H1 (cell line): ENCODE measurements at regions not wholly inside any gene's neighbourhood (a gene's known extent, or its start where the extent isn't known, plus 50 kb on each side); places are given as distances from the start of the nearest gene placed in this dataset.

Experiments used
- HDAC2 ChIP-seq, 2 experiments: fragments of 300-600 bp in 1 of 2; sonication (generic) in 1 of 2; IDR thresholded peaks; 2 replicates each; pipeline ENCODE4 v1.6.1; 2011 to 2012; ENCODE audit warnings: low read depth in 2 of 2, low read length in 2 of 2, mild to moderate bottlenecking in 2 of 2, moderate library complexity in 2 of 2, borderline replicate concordance in 1 of 2, inconsistent platforms in 1 of 2
- JUN ChIP-seq: IDR thresholded peaks from 2 replicates; pipeline ENCODE4 v1.6.1; 2011; ENCODE audit warnings: low read depth, mild to moderate bottlenecking, improper control_type of control experiment, low read length
- KDM4A ChIP-seq: IDR thresholded peaks from one replicate; pipeline ENCODE4 v1.7.1; 2012; ENCODE audit warnings: low read depth, mild to moderate bottlenecking, moderate library complexity, low read length, inconsistent platforms; ENCODE audit not compliant: severe bottlenecking
- KDM5A ChIP-seq: fragments of 200-600 bp; IDR thresholded peaks from 2 replicates; pipeline ENCODE4 v1.7.1; 2012; ENCODE audit warnings: mild to moderate bottlenecking, low read length, inconsistent platforms, mixed read lengths
- TF ChIP-seq, protein P1 (sequence below): fragments of 300-600 bp; sonication (generic); IDR thresholded peaks from 2 replicates; pipeline ENCODE4 v1.7.1; 2012; ENCODE audit warnings: low read length, moderate library complexity, mild to moderate bottlenecking, inconsistent platforms; ENCODE audit not compliant: insufficient replicate concordance

DNA sequence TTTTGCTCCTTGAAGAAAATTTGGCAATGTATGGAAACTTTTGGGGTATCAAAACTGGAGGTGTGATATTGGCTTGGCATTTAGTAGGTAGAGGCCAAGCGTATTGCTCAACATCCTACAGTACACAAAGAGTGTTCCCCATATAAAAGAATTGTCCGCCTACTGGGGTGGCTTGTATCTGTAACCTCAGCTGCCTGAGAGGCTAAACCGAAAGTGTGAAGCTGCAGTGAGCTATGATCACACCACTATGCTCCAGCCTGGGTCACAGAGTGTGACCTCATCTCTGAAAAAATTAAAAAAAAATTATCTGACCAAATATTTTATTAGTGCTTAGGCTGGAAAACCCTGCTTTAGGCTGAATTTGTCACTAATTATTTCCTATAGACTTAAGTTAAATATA is 483.9 kb downstream of the PYDC2 start (continued):
- TF ChIP-seq KDM5A = no peak
- TF ChIP-seq, protein P1, sequence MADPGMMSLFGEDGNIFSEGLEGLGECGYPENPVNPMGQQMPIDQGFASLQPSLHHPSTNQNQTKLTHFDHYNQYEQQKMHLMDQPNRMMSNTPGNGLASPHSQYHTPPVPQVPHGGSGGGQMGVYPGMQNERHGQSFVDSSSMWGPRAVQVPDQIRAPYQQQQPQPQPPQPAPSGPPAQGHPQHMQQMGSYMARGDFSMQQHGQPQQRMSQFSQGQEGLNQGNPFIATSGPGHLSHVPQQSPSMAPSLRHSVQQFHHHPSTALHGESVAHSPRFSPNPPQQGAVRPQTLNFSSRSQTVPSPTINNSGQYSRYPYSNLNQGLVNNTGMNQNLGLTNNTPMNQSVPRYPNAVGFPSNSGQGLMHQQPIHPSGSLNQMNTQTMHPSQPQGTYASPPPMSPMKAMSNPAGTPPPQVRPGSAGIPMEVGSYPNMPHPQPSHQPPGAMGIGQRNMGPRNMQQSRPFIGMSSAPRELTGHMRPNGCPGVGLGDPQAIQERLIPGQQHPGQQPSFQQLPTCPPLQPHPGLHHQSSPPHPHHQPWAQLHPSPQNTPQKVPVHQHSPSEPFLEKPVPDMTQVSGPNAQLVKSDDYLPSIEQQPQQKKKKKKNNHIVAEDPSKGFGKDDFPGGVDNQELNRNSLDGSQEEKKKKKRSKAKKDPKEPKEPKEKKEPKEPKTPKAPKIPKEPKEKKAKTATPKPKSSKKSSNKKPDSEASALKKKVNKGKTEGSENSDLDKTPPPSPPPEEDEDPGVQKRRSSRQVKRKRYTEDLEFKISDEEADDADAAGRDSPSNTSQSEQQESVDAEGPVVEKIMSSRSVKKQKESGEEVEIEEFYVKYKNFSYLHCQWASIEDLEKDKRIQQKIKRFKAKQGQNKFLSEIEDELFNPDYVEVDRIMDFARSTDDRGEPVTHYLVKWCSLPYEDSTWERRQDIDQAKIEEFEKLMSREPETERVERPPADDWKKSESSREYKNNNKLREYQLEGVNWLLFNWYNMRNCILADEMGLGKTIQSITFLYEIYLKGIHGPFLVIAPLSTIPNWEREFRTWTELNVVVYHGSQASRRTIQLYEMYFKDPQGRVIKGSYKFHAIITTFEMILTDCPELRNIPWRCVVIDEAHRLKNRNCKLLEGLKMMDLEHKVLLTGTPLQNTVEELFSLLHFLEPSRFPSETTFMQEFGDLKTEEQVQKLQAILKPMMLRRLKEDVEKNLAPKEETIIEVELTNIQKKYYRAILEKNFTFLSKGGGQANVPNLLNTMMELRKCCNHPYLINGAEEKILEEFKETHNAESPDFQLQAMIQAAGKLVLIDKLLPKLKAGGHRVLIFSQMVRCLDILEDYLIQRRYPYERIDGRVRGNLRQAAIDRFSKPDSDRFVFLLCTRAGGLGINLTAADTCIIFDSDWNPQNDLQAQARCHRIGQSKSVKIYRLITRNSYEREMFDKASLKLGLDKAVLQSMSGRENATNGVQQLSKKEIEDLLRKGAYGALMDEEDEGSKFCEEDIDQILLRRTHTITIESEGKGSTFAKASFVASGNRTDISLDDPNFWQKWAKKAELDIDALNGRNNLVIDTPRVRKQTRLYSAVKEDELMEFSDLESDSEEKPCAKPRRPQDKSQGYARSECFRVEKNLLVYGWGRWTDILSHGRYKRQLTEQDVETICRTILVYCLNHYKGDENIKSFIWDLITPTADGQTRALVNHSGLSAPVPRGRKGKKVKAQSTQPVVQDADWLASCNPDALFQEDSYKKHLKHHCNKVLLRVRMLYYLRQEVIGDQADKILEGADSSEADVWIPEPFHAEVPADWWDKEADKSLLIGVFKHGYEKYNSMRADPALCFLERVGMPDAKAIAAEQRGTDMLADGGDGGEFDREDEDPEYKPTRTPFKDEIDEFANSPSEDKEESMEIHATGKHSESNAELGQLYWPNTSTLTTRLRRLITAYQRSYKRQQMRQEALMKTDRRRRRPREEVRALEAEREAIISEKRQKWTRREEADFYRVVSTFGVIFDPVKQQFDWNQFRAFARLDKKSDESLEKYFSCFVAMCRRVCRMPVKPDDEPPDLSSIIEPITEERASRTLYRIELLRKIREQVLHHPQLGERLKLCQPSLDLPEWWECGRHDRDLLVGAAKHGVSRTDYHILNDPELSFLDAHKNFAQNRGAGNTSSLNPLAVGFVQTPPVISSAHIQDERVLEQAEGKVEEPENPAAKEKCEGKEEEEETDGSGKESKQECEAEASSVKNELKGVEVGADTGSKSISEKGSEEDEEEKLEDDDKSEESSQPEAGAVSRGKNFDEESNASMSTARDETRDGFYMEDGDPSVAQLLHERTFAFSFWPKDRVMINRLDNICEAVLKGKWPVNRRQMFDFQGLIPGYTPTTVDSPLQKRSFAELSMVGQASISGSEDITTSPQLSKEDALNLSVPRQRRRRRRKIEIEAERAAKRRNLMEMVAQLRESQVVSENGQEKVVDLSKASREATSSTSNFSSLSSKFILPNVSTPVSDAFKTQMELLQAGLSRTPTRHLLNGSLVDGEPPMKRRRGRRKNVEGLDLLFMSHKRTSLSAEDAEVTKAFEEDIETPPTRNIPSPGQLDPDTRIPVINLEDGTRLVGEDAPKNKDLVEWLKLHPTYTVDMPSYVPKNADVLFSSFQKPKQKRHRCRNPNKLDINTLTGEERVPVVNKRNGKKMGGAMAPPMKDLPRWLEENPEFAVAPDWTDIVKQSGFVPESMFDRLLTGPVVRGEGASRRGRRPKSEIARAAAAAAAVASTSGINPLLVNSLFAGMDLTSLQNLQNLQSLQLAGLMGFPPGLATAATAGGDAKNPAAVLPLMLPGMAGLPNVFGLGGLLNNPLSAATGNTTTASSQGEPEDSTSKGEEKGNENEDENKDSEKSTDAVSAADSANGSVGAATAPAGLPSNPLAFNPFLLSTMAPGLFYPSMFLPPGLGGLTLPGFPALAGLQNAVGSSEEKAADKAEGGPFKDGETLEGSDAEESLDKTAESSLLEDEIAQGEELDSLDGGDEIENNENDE = no peak
- no peak for TF ChIP-seq JUN
- no peak for TF ChIP-seq KDM4A
- TF ChIP-seq HDAC2 (IDR thresholded peaks at IDR 0.05; ENCODE audit: borderline replicate concordance in 1 of 2, low read depth in 2 of 2, low read length in 2 of 2) = no peak
- TF ChIP-seq, all 59 proteins: peak for 0
